RPMI8226 (cell line): ENCODE measurements at regions not wholly inside any gene's neighbourhood (a gene's known extent, or its start where the extent isn't known, plus 50 kb on each side); places are given as distances from the start of the nearest gene placed in this dataset.

Experiments
- DNase-seq: peaks from one replicate; pipeline ENCODE4 v3.0.0-alpha.2; 2015

DNA sequence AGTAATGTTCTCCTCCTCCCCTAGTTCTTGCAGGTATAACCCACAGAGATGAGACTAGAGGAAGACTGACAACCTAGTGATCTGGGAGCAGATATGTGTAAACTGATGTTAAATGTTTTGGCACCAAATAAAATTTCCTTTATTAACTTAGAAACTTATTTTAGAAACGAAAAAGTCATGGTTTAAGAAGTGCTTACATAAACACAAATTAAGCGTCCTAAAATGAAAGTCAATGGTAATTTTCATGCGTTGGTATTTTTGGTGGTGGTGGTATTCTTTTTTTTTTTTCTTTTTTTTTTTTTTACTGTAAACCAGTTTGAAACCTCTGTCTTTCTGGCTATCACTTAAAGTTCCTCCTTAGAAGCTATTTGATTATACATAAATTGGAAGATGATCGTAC is 1438.1 kb upstream of the TENM3 start:
- DNase-seq = peak; percentile 14

DNA sequence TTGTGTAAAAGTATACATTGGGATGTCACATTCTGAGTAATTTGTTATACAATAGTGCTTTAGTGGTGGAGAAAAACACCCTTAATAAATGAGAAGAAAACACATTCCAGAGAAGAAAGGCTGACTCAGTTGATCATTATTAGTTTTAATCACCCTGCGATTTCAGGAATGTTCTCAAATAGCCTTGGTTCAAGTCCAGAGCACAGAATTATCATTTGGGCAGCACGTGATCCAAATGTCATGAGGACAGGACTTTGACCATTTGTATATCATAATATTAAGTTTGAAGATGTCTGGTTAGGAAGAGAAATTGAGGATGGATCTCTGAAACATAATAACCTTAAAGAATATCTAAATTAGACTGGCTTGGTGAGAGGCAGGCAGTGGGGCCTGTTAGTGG is 1434.3 kb upstream of the TENM3 start:
- no peak for DNase-seq

DNA sequence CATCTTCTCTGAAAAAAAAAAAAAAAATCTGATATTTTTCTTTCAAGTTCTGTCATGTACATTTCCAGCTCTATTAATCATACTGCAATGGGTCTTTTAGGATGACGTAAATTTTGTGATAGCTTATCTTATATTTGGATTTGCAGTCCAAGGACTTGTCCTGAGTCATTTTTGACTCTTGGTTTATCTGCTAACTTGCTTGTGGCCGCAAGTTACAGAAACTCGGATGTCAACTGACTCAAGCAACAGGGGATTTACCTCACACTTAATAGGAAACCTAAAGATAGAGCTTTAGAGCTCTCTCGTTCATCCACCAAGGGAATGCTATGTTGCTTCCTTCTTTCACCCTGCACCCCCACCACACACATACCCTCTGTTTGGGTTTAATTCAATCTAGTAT is 1433.8 kb upstream of the TENM3 start:
- DNase-seq = no peak

DNA sequence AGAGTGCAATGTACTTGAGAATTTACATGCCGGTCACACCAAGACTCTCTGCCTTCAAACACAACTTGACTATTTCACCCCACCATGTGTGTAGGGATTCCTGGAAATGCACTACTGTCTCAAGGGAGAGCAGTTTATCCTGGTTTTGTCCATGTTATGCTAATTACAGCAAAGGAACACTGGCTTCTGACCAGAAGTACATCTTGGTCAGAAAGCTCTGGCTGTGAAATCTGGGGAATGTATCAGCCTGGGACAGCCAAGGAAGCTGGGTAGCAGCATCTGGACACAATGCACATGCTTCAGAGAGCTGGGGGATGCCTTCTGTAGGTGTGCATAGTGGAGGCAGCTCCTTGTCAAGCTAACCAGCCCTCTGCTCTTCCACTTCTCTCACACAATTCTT is 1432.6 kb upstream of the TENM3 start:
- DNase-seq = no peak

DNA sequence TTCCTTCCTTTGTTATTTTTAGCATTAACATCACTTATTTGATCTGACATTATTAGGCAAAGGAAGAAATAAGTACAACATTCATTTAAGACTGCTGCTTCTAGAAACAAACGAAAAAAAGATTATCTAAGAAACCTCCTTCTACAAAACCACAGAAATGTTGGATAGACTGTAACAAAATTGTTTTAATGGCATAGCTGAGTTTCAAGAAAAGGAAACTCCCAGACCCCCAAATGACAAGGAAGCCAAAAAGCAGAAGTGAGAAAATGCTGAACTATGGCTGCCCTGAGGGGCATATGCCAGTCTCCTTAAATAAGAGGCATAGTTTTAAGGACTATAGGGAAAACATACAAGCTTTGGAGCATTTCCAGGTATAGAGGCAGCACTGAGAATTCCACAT is 1431.6 kb upstream of the TENM3 start:
- DNase-seq = peak; percentile 69

DNA sequence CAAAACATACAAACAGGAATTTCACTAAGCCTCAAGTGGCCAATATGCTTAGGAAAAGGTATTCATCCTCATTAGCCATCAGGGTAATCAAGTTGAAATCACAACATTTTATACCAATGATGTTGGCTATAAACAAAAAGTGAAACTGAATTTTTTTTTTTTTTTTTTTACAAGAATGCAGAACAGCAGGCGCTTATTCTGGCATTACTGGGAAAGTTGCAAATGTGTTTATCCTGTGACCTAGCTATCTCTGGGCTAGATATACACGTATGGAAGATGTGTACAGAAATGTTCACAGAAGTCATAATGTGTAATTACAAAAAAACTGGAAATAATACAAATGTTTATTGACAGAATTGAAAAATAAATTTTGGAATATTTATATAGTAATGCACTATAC is 1430.4 kb upstream of the TENM3 start:
- DNase-seq = no peak

DNA sequence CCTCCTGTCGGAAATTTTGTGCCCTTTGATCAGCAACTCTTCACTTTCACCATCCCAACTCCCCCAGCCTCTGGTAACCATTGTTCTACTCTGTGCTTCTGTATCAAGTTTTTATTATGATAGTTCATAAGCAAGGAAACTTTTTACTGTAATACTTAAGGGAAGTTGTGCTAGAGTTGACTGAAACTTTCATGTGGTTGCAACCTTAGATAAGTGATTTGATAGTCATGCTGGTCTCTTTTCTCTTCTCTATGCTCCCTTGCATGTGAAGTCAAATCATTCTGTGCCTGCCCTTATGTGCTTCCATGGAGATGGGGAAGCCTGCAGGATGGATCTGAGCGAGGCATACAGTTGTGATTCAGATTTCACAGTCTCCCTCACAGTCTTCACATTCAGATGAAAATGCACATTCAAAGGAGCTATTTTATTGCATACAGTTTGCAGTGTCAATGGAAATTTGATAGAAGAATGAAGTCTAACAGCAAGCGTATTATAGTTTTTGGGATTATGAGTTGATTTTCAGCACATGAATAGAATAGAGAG is 1428.3 kb upstream of the TENM3 start:
- no peak for DNase-seq

DNA sequence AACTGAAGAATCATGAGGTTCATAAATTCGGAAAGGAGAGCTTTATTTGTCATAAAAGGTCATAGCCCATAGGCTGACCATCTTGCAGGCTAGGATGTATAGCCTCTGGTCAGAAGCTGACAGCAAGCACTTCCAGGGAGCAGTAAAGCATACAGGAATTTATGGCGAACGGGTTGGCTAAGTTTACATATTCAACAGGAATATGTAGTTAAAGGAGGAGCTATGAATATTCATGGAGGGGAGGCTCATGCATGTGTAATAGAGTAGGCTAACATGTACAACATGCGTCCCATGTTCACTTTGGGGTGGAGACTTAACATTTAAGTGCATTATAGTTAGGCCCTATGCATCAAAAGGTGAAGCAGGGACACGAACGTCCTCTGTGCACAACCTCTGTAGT is 1425.7 kb upstream of the TENM3 start:
- DNase-seq = no peak

DNA sequence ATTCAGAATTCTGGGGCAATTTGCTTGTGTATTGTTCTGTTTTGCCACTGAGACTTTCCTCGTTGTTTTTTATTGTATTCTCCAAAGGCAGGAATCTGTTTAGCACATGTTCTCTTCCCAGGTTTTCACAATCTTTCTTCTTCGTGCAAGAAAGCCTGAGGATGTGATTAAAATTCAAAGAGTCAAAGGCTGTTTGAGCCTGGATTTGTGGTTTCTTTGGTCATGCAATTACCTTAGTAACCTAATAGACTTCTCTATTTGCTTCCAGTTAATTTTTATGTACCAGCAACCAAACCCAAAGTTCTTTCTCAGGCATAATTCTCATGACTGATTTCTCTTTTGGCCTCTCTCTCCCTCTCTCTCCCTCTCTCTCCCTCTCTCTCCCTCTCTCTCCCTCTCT is 1420.1 kb upstream of the TENM3 start:
- DNase-seq = no peak

DNA sequence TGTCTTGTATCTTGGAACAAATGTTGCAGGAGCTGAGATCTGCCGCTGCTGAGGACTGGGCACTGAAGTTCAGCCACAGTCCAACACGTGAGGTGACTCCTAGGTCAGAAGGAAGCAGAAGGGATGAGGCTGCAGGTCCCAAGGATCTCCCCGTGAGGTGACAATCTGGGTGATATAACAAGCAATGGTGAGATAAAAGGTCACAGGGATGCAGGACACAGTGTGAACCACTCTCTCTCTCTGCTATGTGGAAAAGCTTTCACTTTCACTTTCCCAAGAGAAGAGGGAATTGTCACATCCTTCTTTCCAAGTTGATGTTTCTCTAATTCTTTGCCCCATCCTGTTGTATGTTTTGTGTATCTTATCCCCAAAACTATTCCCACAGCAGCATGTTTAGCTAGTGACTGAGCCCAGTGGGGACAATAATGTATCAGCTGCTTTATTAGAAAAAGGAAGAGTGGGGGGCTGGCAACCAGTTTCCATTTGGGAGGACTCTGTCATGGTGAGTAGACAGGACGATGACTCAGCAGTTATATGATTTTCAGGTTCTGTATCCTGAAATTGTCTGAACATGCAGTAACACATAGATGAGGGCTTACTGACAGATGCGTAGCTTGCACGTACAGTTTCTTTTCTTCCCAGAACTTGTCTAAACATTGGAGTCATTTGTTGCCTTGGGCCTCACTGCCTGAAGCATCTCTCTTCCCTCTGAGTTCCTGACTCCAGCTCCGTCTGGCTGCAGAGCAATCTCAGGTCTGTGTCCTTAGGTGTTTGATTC is 1415.8 kb upstream of the TENM3 start:
- peak; percentile 5 for DNase-seq

DNA sequence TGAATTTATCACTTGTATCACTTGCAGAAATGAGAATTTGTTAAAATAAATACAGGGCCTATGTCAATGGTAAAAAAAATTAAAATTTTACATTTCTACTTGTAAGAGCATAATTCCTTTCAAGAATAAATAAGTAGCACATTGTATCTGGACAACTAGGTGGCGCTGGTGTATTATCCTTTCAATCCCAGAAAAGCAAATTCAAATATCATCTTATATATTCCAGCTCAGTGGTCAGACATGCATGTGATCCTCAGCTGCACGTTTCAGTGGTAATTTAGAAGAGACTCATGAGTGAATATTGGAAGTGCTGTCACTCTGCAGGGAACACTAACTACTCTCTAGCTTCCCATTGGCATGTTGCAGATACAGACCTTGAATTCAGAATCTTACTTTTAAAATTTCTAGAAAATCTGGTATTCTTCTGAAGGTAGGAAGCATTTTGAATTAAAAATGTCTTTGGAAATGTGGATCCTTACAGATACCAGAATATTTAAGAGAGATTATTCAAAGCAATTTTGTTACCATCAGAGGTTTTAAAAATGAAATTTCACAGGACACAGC is 1414.7 kb upstream of the TENM3 start:
- DNase-seq = peak; percentile 48

DNA sequence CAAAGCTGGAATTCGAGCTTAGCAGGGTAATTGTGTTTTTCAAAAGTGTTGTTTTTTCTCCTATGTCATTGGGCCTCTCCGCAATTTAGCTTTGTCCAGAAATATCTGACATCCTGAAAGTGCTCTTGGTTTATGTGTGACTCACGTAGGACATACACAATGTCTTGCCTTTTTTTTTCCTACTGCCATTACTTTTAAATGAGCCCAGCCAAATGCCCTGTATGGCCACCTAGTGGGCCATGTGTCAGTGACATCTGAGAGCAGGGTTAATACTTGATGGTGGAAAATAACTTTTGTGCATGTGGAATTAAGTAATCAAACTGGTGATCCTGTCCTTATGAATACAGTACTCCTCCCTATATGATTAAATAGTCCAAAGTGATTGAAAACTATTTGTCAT is 1411.1 kb upstream of the TENM3 start:
- peak; percentile 4 for DNase-seq

DNA sequence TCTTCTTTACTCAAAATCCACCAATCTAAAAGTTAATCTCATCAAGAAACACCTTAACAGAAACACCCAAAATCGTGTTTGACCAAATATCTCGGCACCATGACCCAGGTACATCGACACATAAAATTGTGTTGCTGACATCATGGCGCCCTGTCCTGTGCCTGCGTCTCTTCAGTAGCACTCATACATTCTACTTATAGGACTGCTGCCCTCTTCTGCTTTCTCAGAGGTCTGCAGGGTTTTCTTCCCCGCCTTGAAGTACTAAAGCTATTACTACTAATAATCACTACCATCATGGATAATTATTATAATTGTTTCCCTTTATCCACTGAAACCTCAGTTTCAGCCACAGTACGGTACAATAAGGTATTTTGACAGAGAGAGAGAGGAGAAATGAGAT is 1403.1 kb upstream of the TENM3 start:
- DNase-seq = no peak

DNA sequence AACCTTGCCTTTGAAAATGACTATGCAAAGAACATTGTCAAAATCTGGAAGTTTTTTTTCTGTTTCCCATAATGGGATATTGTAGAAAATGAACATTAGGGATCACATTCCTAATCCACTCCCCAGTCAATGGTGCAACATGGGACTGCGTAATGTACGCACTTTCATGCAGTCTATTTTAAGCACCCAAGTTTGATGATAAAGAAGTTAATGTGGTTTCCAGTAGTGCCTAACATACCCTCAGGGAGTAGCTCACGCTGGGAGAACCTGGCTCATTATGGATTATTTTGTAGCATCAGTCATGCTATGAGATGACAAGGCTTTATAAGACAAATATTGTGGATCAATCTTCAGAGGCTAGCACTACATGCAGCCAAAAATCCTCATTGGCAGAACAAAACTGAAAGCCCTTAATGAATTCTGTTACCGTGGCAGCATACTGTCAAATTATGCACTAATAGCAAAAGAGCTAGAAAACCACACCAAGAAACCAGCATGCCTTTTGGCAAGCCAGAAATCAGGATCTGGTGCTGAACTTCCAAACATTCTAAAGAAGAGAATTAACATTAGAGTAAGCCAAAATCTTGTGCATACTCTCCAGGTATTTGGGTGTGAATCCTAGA is 1392.8 kb upstream of the TENM3 start:
- no peak for DNase-seq

DNA sequence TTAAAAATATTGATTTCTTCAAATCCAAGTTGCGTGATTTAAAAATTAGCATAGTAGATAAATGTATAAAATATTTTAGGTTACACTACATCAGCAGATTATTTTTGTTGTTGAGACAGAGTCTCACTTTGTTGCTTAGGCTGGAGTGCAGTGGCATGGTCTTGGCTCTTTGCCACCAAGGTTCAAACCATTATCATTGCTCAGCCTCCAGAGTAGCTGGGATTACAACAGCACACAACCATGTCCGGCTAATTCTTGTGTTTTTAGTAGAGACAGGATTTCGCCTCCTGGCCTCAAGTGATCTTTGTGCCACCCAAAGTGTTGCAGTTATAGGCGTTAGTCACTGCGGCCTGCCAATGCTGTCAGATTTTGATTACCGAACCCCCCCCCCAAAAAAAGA is 1390.5 kb upstream of the TENM3 start:
- peak; percentile 8 for DNase-seq

DNA sequence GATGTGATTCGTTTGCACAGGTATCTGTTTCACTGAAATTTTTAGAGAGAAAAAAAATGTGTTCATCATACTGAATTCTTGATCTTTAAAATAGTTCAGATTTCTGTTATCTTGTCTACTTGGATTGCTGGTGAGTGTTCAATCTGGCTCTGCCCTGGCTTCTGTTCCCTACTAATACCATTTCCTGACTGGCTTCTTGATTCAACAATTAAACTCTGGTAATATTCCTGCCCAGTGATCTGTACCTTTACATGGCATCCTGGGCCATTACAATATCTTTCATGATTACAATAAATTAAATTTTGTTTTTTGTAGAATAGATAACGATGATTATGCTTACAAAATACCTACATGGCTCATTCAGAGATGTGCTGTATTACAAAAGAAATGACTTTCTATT is 1388.0 kb upstream of the TENM3 start:
- no peak for DNase-seq

DNA sequence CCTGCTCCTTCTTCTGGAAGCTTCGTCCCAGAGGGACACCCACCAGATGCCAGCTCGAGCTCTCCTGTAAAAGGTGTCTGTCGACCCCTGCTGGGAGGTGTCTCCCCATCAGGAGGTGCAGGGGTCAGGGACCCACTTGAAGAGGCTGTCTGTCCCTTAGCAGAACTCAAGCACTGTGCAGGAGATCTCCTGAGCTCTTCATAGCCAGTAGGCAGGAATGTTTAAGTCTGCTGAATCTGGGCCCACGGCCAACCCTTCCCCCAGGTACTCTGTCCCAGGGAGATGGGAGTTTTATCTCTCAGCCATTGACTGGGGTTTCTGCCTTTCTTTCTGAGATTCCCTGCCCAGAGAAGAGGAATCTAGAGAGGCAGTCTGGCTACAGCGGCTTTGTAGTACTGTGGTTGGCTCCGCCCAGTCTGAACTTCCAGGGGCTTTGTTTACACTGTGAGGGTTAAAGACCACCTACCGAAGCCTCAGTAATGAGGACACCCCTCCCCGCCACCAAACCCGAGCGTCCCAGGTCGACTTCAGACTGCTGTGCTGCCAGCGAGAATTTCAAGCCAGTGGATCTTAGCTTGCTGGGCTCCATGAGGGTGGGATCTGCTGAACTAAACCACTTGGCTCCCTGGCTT is 1383.0 kb upstream of the TENM3 start:
- DNase-seq = no peak

DNA sequence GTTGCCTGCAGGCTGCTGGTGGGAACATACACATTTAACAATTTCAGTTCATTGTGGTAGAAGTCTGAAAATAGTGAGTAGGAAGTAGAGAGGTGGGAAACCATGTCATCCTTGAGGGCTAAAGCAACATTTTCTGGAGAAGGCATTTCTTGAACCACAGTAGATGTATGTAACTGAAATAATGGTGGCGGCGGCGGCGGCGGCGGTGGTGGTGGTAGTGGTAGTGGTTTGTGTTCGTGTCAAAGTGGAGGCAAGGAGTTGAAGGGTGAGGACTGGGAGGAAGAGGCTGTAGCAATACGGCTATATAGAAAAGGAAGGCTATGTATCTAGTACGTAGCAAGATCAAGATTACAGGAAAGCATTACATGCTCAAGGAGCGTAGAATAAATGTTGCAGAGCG is 1381.6 kb upstream of the TENM3 start:
- no peak for DNase-seq

DNA sequence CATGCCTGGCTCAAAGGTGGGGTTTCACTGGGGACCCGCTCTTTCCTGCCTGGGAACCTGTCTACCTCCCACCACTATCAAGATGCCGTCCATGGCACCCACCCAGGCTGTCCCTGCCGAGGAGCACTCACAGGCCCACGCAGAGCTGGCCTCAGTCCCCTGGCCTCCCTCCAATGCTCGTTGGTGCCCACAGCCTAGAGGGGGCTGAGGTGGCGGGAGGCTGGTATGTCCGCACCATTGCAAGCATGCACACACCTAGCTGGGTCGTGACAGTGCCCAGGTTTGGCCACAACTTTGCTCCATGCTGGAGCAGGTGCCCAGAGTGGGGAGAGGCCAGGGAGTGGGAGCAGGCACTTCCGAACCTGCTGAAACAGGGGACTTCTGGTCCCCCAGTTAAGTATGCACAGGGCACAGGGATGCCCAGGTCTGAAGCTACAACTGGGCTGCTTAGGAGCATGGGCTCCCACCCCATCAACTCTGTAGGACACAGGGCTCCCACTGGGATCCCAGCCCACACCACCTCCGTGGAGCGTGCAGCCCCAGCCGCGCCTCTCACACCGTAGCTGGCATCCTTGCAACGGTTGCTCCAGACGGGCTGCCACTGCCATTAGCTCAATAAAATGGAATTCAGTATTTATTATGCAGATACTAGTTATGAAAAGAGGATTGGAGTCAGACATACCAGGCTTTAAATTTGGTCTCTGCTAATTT is 1376.1 kb upstream of the TENM3 start:
- no peak for DNase-seq

DNA sequence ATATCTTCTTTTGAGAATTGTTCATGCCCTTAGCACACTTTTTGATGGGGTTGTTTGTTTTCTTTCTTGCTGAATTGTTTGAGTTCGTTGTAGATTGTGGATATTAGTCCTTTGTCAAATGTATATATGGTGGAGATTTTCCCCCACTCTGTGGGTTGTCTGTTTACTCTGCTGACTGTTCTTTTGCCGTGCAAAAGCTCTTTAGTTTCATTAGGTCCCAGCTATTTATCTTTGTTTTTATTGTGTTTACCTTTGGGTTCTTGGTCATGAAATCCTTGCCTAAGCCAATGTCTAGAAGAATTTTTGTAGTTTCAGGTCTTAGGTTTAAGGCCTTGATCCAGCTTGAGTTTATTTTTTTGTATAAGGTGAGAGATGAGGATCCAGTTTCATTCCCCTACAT is 1372.6 kb upstream of the TENM3 start:
- no peak for DNase-seq

DNA sequence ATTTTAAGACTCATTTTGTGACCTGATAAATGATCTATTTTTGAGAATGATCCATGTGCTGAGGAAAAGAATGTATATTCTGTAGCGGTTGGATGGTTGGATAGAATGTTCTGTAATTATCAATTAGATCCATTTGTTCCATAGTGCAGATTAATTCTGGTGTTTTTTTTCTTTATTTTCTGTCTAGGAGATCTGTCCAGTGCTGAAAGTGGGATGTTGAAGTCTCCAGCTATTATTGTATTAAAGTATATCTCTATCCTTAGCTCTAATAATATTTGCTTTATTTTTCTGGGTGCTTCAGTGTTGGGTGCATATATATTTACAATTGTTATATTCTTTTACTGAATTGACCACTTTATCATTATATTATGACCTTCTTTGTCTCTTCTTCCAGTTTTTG is 1344.9 kb upstream of the TENM3 start:
- DNase-seq = no peak

DNA sequence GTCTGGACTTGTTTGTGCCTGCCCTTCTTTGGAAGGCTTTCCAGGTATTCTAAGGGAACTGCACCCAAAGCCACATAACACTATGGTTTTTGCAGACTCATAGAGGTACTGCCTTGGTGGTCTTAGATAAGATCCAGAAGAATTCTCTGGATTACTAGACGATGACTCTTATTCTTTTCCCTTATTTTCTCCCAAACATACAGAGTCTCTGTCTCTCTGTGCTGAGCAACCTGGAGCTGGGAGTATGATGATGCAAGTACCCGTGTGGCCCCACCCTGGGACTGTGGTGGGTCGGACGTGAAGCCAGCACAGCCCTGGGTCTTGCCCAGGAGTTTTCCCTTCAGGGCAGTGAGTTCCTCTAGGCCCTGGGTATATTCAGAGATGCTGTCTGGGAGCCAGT is 1342.4 kb upstream of the TENM3 start:
- no peak for DNase-seq

DNA sequence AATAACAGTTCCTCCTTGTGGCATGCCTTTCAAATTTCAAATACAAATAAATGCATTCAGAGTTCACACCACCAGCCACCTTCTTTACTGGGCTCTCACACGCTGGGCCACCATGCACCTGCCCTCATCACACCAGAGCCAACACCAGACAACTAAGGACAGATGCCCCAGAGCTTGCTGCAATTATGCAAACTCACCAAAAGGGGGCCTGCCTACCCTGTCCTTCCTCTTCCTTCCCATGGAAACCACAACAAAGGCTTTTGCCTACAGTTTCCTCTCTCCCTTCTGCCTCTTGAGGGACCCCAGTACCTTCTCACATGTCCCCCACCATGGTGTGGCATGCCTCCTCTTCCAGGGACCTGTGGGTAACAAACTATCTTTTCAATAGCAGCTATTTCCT is 1333.9 kb upstream of the TENM3 start:
- no peak for DNase-seq
